Mesothelial cell of epicardium (in vitro differentiated cells): ENCODE measurements at regions not wholly inside any gene's neighbourhood (a gene's known extent, or its start where the extent isn't known, plus 50 kb on each side); places are given as distances from the start of the nearest gene placed in this dataset.

Experiments
- DNase-seq, 2 experiments: peaks; one replicate each; pipeline ENCODE4 v3.0.0; 2021; ENCODE audit warnings: low spot score in 2 of 2; ENCODE audit not compliant: unreplicated experiment in 2 of 2
- H3K27ac Mint-ChIP-seq: 2 replicates; pipeline ENCODE4 v1.8.0; 2021; ENCODE audit warnings: mixed read lengths
- H3K27me3 Mint-ChIP-seq: 2 replicates; pipeline ENCODE4 v1.8.0; 2021; ENCODE audit warnings: low read depth, mixed read lengths
- H3K36me3 Mint-ChIP-seq: 2 replicates; pipeline ENCODE4 v1.8.0; 2021; ENCODE audit warnings: mixed read lengths
- H3K4me1 Mint-ChIP-seq: 2 replicates; pipeline ENCODE4 v1.8.0; 2021; ENCODE audit warnings: mixed read lengths
- H3K4me3 Mint-ChIP-seq: 2 replicates; pipeline ENCODE4 v1.8.0; 2021; ENCODE audit warnings: mild to moderate bottlenecking, moderate library complexity, mixed read lengths
- H3K9me3 Mint-ChIP-seq: 2 replicates; pipeline ENCODE4 v1.8.0; 2021; ENCODE audit warnings: mixed read lengths
- TF ChIP-seq, protein P1 (sequence below): fragments of 200-600 bp; sonication (generic); IDR thresholded peaks from one replicate; pipeline ENCODE4 v1.5.0; 2021; ENCODE audit warnings: antibody characterized with exemption; ENCODE audit not compliant: unreplicated experiment

DNA sequence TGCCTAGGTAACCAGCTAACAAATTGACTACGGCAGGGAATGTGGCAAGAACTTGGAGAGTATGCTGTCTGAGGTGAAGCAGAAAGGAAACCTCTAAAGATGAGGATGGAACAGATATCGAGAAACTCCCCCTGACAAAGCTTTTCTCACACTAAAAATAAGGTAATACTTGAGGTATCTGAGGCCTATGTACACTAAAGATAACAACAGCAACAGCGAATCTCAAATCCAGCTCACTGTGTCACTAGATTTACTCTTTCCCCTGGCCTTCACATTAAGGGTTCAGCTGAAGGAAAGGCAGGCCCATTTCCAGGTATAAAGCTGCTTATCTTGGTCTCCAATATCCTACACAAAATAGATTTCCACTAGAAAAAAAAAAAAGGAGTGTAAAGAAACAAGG, 518.0 kb downstream of the KCNT2 start:
- Mint-ChIP-seq H3K36me3 (no peaks in the 10 kb centered on the region), H3K27ac (no peak overlapping the region), H3K4me1 (peaks cover 3% of the 10 kb centered on the region), H3K27me3 (no peaks in the 10 kb centered on the region), H3K4me3 (no peak overlapping the region), H3K9me3 (peaks cover 11% of the 10 kb centered on the region)
- no peak for DNase-seq
- TF ChIP-seq, protein P1, sequence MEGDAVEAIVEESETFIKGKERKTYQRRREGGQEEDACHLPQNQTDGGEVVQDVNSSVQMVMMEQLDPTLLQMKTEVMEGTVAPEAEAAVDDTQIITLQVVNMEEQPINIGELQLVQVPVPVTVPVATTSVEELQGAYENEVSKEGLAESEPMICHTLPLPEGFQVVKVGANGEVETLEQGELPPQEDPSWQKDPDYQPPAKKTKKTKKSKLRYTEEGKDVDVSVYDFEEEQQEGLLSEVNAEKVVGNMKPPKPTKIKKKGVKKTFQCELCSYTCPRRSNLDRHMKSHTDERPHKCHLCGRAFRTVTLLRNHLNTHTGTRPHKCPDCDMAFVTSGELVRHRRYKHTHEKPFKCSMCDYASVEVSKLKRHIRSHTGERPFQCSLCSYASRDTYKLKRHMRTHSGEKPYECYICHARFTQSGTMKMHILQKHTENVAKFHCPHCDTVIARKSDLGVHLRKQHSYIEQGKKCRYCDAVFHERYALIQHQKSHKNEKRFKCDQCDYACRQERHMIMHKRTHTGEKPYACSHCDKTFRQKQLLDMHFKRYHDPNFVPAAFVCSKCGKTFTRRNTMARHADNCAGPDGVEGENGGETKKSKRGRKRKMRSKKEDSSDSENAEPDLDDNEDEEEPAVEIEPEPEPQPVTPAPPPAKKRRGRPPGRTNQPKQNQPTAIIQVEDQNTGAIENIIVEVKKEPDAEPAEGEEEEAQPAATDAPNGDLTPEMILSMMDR: no peak

- no peaks in the 10 kb centered on the region for H3K27me3 Mint-ChIP-seq
- no peak for DNase-seq
- peaks cover 3% of the 10 kb centered on the region for H3K4me1 Mint-ChIP-seq
- no peak overlapping the region for H3K27ac Mint-ChIP-seq
- H3K4me3 Mint-ChIP-seq: no peak overlapping the region
- H3K36me3 Mint-ChIP-seq: no peaks in the 10 kb centered on the region
- TF ChIP-seq, protein P1: no peak
- H3K9me3 Mint-ChIP-seq: peaks cover 11% of the 10 kb centered on the region
Observed at GRCh38 chr1:196088541-196088940, 519.7 kb downstream of the KCNT2 start.

- TF ChIP-seq, protein P1: no peak
- H3K4me1 Mint-ChIP-seq: no peaks in the 10 kb centered on the region
- no peak overlapping the region for H3K4me3 Mint-ChIP-seq
- no peaks in the 10 kb centered on the region for H3K36me3 Mint-ChIP-seq
- no peaks in the 10 kb centered on the region for H3K27me3 Mint-ChIP-seq
- DNase-seq: no peak
- H3K27ac Mint-ChIP-seq: no peak overlapping the region
- H3K9me3 Mint-ChIP-seq: no peaks in the 10 kb centered on the region
Observed at GRCh38 chr1:196078691-196079090, 529.5 kb downstream of the KCNT2 start.

DNA sequence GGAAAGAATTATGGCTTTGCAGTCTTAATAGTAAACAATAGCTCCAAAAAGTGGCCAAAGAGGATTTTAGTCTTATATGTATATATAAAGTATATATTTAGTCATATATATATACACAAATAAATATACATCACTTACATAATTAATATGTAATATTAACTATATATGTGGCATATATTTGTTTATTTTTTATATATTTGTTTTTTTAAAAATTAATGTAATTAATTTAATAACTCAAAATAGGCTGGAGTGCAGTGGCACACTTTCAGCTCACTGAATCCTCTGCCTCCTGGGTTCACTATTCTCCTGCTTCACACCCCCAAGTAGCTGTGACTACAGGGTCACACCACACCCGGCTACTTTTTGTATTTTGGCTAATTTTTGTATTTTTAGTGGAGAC, 532.6 kb downstream of the KCNT2 start:
- H3K4me1 Mint-ChIP-seq: no peaks in the 10 kb centered on the region
- H3K27me3 Mint-ChIP-seq: no peaks in the 10 kb centered on the region
- H3K36me3 Mint-ChIP-seq: no peaks in the 10 kb centered on the region
- no peak overlapping the region for H3K27ac Mint-ChIP-seq
- no peak overlapping the region for H3K4me3 Mint-ChIP-seq
- TF ChIP-seq, protein P1: no peak
- no peak for DNase-seq
- no peaks in the 10 kb centered on the region for H3K9me3 Mint-ChIP-seq

GRCh38 chr1:196074182-196074581, 534.1 kb downstream of the KCNT2 start:
- TF ChIP-seq, protein P1: no peak
- Mint-ChIP-seq H3K9me3 (no peaks in the 10 kb centered on the region), H3K36me3 (no peaks in the 10 kb centered on the region), H3K27ac (no peak overlapping the region), H3K4me1 (no peaks in the 10 kb centered on the region), H3K4me3 (no peak overlapping the region), H3K27me3 (no peaks in the 10 kb centered on the region)
- no peak for DNase-seq

DNA sequence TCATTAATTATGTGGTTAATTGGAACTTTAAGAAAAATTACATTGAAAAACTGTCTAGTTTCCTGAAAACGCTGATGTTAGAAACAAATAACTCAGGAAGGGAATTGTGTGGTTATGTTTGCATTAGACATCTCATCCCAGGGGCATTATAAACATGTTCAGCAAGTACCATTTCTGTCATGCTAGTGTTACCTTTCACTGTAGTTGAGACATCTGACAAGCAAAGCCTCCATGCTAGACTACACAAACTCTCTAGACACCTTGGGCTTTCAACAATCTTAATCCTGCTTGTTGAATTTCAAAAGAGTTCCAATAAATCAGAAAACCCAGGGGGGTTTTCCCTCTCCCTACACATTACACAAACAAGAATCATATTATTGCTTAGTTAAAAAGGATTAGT, 536.8 kb downstream of the KCNT2 start:
- H3K27me3 Mint-ChIP-seq: no peaks in the 10 kb centered on the region
- H3K27ac Mint-ChIP-seq: no peak overlapping the region
- no peaks in the 10 kb centered on the region for H3K4me1 Mint-ChIP-seq
- TF ChIP-seq, protein P1: no peak
- no peaks in the 10 kb centered on the region for H3K36me3 Mint-ChIP-seq
- H3K4me3 Mint-ChIP-seq: no peak overlapping the region
- no peak for DNase-seq
- H3K9me3 Mint-ChIP-seq: no peaks in the 10 kb centered on the region
